ENCODE measurements at regions not wholly inside any gene's neighbourhood (a gene's known extent, or its start where the extent isn't known, plus 50 kb on each side); places are given as distances from the start of the nearest gene placed in this dataset.
"Not testable (repeated sequence)": the region's sequence is repeated elsewhere in the genome, so short reads cannot be mapped to it uniquely, and the experiment has no call there.

- Histone ChIP-seq H3K4me3 (no peak overlapping the region), H3K27ac (no peak overlapping the region), H3K9me3 (ENCODE audit: low read depth) (no peaks in the 10 kb centered on the region), H3K4me2 (no peak overlapping the region), H3K4me1 (ENCODE audit: insufficient read depth) (no peaks in the 10 kb centered on the region), H2AFZ (no peak overlapping the region), H3K79me2 (no peaks in the 10 kb centered on the region), H3K27me3 (no peaks in the 10 kb centered on the region), H3K36me3 (replicated peaks; ENCODE audit: insufficient read depth, low read depth) (no peaks in the 10 kb centered on the region), H3K9me2 (replicated peaks; ENCODE audit: insufficient read depth) (no peaks in the 10 kb centered on the region), H4K20me1 (ENCODE audit: insufficient read depth, poor library complexity, severe bottlenecking) (no peaks in the 10 kb centered on the region)
- DNase-seq (ENCODE audit: low spot score) = no peak
- 92% methylated on average over 1 of the region's 1 CpG for WGBS (ENCODE audit: low lambda C conversion rate, missing lambda C conversion rate)
- TF ChIP-seq EZH2 (IDR thresholded peaks at IDR 0.05; ENCODE audit: borderline replicate concordance) (no peak), CTCF (IDR thresholded peaks at IDR 0.05; ENCODE audit: poor library complexity) (no peak), EZH2phosphoT487 (IDR thresholded peaks at IDR 0.05; ENCODE audit: low read depth, severe bottlenecking, unreplicated experiment) (no peak)
Observed at GRCh38 chr5:111829701-111830100, 72.7 kb upstream of the NREP start.

GRCh38 chr5:111826064-111826463, 69.1 kb upstream of the NREP start:
- Histone ChIP-seq H3K36me3 (replicated peaks; ENCODE audit: insufficient read depth, low read depth) (no peaks in the 10 kb centered on the region), H3K9me2 (replicated peaks; ENCODE audit: insufficient read depth) (no peaks in the 10 kb centered on the region), H3K27me3 (no peaks in the 10 kb centered on the region), H3K4me3 (no peak overlapping the region), H3K79me2 (no peaks in the 10 kb centered on the region), H3K9me3 (ENCODE audit: low read depth) (no peaks in the 10 kb centered on the region), H2AFZ (no peak overlapping the region), H3K4me1 (ENCODE audit: insufficient read depth) (no peaks in the 10 kb centered on the region), H3K4me2 (no peak overlapping the region), H3K27ac (no peak overlapping the region), H4K20me1 (ENCODE audit: insufficient read depth, poor library complexity, severe bottlenecking) (no peaks in the 10 kb centered on the region)
- TF ChIP-seq CTCF (IDR thresholded peaks at IDR 0.05; ENCODE audit: poor library complexity) (no peak), EZH2phosphoT487 (IDR thresholded peaks at IDR 0.05; ENCODE audit: low read depth, severe bottlenecking, unreplicated experiment) (no peak), EZH2 (IDR thresholded peaks at IDR 0.05; ENCODE audit: borderline replicate concordance) (no peak)
- WGBS (ENCODE audit: low lambda C conversion rate, missing lambda C conversion rate) = 92% methylated on average over 6 of the region's 6 CpGs
- no peak for DNase-seq (ENCODE audit: low spot score)

GRCh38 chr5:111820072-111820471, 63.1 kb upstream of the NREP start:
- DNase-seq (ENCODE audit: low spot score) = peak; percentile 16
- 53% methylated on average over 5 of the region's 5 CpGs for WGBS (ENCODE audit: low lambda C conversion rate, missing lambda C conversion rate)
- H4K20me1 ChIP-seq (ENCODE audit: insufficient read depth, poor library complexity, severe bottlenecking) = no peaks in the 10 kb centered on the region
- TF ChIP-seq CTCF (IDR thresholded peaks at IDR 0.05; ENCODE audit: poor library complexity) (peak; percentile 34), EZH2phosphoT487 (IDR thresholded peaks at IDR 0.05; ENCODE audit: low read depth, severe bottlenecking, unreplicated experiment) (no peak)
- no peaks in the 10 kb centered on the region for H3K9me3 ChIP-seq (ENCODE audit: low read depth)
- no peaks in the 10 kb centered on the region for H3K27me3 ChIP-seq
- H2AFZ ChIP-seq = no peak overlapping the region
- H3K4me1 ChIP-seq (ENCODE audit: insufficient read depth) = no peaks in the 10 kb centered on the region
- H3K27ac ChIP-seq = no peak overlapping the region
- no peaks in the 10 kb centered on the region for H3K79me2 ChIP-seq
- H3K9me2 ChIP-seq (replicated peaks; ENCODE audit: insufficient read depth) = no peaks in the 10 kb centered on the region
- H3K4me3 ChIP-seq = no peak overlapping the region
- no peaks in the 10 kb centered on the region for H3K36me3 ChIP-seq (replicated peaks; ENCODE audit: insufficient read depth, low read depth)
- H3K4me2 ChIP-seq = no peak overlapping the region

- not testable (repeated sequence) for H3K4me3 ChIP-seq; H4K20me1 ChIP-seq (ENCODE audit: insufficient read depth, poor library complexity, severe bottlenecking); H3K9me2 ChIP-seq (replicated peaks; ENCODE audit: insufficient read depth); H3K27me3 ChIP-seq; H3K27ac ChIP-seq; H3K36me3 ChIP-seq (replicated peaks; ENCODE audit: insufficient read depth, low read depth); H3K79me2 ChIP-seq; H3K4me2 ChIP-seq; H2AFZ ChIP-seq; H3K9me3 ChIP-seq (ENCODE audit: low read depth); H3K4me1 ChIP-seq (ENCODE audit: insufficient read depth)
- 65% methylated on average over 1 of the region's 1 CpG for WGBS (ENCODE audit: low lambda C conversion rate, missing lambda C conversion rate)
- DNase-seq (ENCODE audit: low spot score) = peak; percentile 24
Observed at GRCh38 chr5:111819028-111819427, 62.0 kb upstream of the NREP start.
